Astrocyte (in vitro differentiated cells and primary cell): ENCODE measurements at regions not wholly inside any gene's neighbourhood (a gene's known extent, or its start where the extent isn't known, plus 50 kb on each side); places are given as distances from the start of the nearest gene placed in this dataset.

Experiments used
- DNase-seq: peaks from one replicate; pipeline ENCODE4 v3.0.0-alpha.2; 2010; ENCODE audit warnings: low read depth
- FAIRE-seq: peaks from 2 replicates; lab custom pipeline; 2011; peaks lifted over from hg19 to GRCh38; lab: Jason Lieb, UNC
- H2AFZ ChIP-seq: 2 replicates; pipeline ENCODE4 v1.6.0; 2012; ENCODE audit warnings: low read depth, low read length, inconsistent platforms
- H3K27ac ChIP-seq: 2 replicates; pipeline ENCODE4 v1.5.1; 2011; ENCODE audit warnings: low read depth, low read length, inconsistent platforms
- H3K27me3 ChIP-seq: 2 replicates; pipeline ENCODE4 v1.6.0; 2011; ENCODE audit warnings: low read length, inconsistent platforms; ENCODE audit not compliant: insufficient read depth
- H3K36me3 ChIP-seq: 2 replicates; pipeline ENCODE4 v1.5.1; 2011; ENCODE audit warnings: low read length, inconsistent platforms; ENCODE audit not compliant: insufficient read depth
- H3K4me1 ChIP-seq: 2 replicates; pipeline ENCODE4 v1.5.1; 2011; ENCODE audit warnings: low read length, inconsistent platforms; ENCODE audit not compliant: insufficient read depth
- H3K4me2 ChIP-seq: 2 replicates; pipeline ENCODE4 v1.6.0; 2012; ENCODE audit warnings: low read length, inconsistent platforms
- H3K4me3 ChIP-seq: 2 replicates; pipeline ENCODE4 v1.5.1; 2011; ENCODE audit warnings: low read depth, mild to moderate bottlenecking, low read length, inconsistent platforms; ENCODE audit not compliant: insufficient read depth
- H3K79me2 ChIP-seq: 2 replicates; pipeline ENCODE4 v1.6.0; 2012; ENCODE audit warnings: mild to moderate bottlenecking, low read length, inconsistent platforms; ENCODE audit not compliant: insufficient read depth
- H3K9ac ChIP-seq: 2 replicates; pipeline ENCODE4 v1.6.0; 2012; ENCODE audit warnings: mild to moderate bottlenecking, low read length, inconsistent platforms
- H3K9me3 ChIP-seq: 2 replicates; pipeline ENCODE4 v1.5.1; 2012; ENCODE audit warnings: low read depth, mild to moderate bottlenecking, low read length, inconsistent platforms; ENCODE audit not compliant: insufficient read depth
- H4K20me1 ChIP-seq: 2 replicates; pipeline ENCODE4 v1.6.0; 2012; ENCODE audit warnings: low read length, inconsistent platforms; ENCODE audit not compliant: insufficient read depth
- H3K27ac Mint-ChIP-seq: one replicate; pipeline ENCODE4 v1.8.0; 2021; ENCODE audit warnings: mild to moderate bottlenecking, mixed read lengths; ENCODE audit not compliant: unreplicated experiment
- H3K27me3 Mint-ChIP-seq: one replicate; pipeline ENCODE4 v1.8.0; 2021; ENCODE audit warnings: low read depth, mixed read lengths; ENCODE audit not compliant: unreplicated experiment
- H3K36me3 Mint-ChIP-seq: one replicate; pipeline ENCODE4 v1.8.0; 2021; ENCODE audit warnings: low read depth, mixed read lengths; ENCODE audit not compliant: unreplicated experiment
- H3K4me1 Mint-ChIP-seq: one replicate; pipeline ENCODE4 v1.8.0; 2021; ENCODE audit warnings: low read depth, mixed read lengths; ENCODE audit not compliant: unreplicated experiment
- H3K4me3 Mint-ChIP-seq: one replicate; pipeline ENCODE4 v1.8.0; 2021; ENCODE audit warnings: mild to moderate bottlenecking, moderate library complexity, mixed read lengths; ENCODE audit not compliant: unreplicated experiment
- H3K9me3 Mint-ChIP-seq: one replicate; pipeline ENCODE4 v1.8.0; 2021; ENCODE audit warnings: mild to moderate bottlenecking, mixed read lengths; ENCODE audit not compliant: unreplicated experiment
- CTCF ChIP-seq: IDR thresholded peaks from 2 replicates; pipeline ENCODE4 v1.5.1; 2011; ENCODE audit warnings: low read depth, mild to moderate bottlenecking, inconsistent platforms, low read length, moderate library complexity; ENCODE audit not compliant: insufficient read depth
- EZH2 ChIP-seq: IDR thresholded peaks from 2 replicates; pipeline ENCODE4 v1.6.1; 2012; ENCODE audit warnings: mild to moderate bottlenecking, low read length, inconsistent platforms; ENCODE audit not compliant: insufficient read depth

GRCh38 chr2:129823044-129823443, 156.4 kb upstream of the RAB6C start:
- no peak overlapping the region for H3K4me3 ChIP-seq
- Mint-ChIP-seq H3K4me3 (no peak overlapping the region), H3K36me3 (no peaks in the 10 kb centered on the region), H3K27ac (no peak overlapping the region), H3K9me3 (no peaks in the 10 kb centered on the region), H3K4me1 (no peaks in the 10 kb centered on the region), H3K27me3 (peaks cover 2% of the 10 kb centered on the region)
- H2AFZ ChIP-seq, result no peak overlapping the region
- DNase-seq, result no peak
- no peaks in the 10 kb centered on the region for H3K36me3 ChIP-seq
- FAIRE-seq, result no peak
- no peaks in the 10 kb centered on the region for H3K4me1 ChIP-seq
- H3K27me3 ChIP-seq, result no peaks in the 10 kb centered on the region
- no peak overlapping the region for H3K27ac ChIP-seq
- TF ChIP-seq CTCF (no peak), EZH2 (no peak)
- H3K4me2 ChIP-seq, result no peak overlapping the region
- no peaks in the 10 kb centered on the region for H3K9me3 ChIP-seq
- H4K20me1 ChIP-seq, result no peaks in the 10 kb centered on the region
- no peaks in the 10 kb centered on the region for H3K79me2 ChIP-seq
- H3K9ac ChIP-seq, result no peak overlapping the region

GRCh38 chr2:129827311-129828090, 152.0 kb upstream of the RAB6C start:
- no peak overlapping the region for H2AFZ ChIP-seq

More at GRCh38 chr2:129827311-129828090, 152.0 kb upstream of the RAB6C start:
- H3K79me2 ChIP-seq, result no peaks in the 10 kb centered on the region
- H4K20me1 ChIP-seq, result no peaks in the 10 kb centered on the region
- H3K9me3 ChIP-seq, result peaks cover 6% of the 10 kb centered on the region
- H3K27me3 Mint-ChIP-seq, result peaks cover 5% of the 10 kb centered on the region
- H3K4me3 Mint-ChIP-seq, result no peak overlapping the region
- no peak for DNase-seq
- H3K27me3 ChIP-seq, result no peaks in the 10 kb centered on the region
- no peak overlapping the region for H3K4me2 ChIP-seq
- H3K27ac ChIP-seq, result no peak overlapping the region
- H3K9ac ChIP-seq, result no peak overlapping the region
- no peak for FAIRE-seq
- no peaks in the 10 kb centered on the region for H3K36me3 ChIP-seq
- no peak overlapping the region for H3K27ac Mint-ChIP-seq
- peaks cover 12% of the 10 kb centered on the region for H3K9me3 Mint-ChIP-seq
- no peaks in the 10 kb centered on the region for H3K4me1 Mint-ChIP-seq
- H3K36me3 Mint-ChIP-seq, result peaks cover 2% of the 10 kb centered on the region
- H3K4me3 ChIP-seq, result no peak overlapping the region
- TF ChIP-seq EZH2 (no peak), CTCF (no peak)
- no peaks in the 10 kb centered on the region for H3K4me1 ChIP-seq
